HT1080 (cell line): ENCODE measurements at regions not wholly inside any gene's neighbourhood (a gene's known extent, or its start where the extent isn't known, plus 50 kb on each side); places are given as distances from the start of the nearest gene placed in this dataset.

ENCODE experiments used
- DNase-seq: peaks from one replicate; pipeline ENCODE4 v3.0.0-alpha.2; 2015; ENCODE audit warnings: low read depth

- no peak for DNase-seq
These were observed 472.8 kb downstream of the BRINP1 start for GRCh38 chr9:118896324-118897000.

- no peak for DNase-seq
These were observed 451.1 kb downstream of the BRINP1 start for GRCh38 chr9:118918180-118918579.

GRCh38 chr9:118928722-118929121 is 440.5 kb downstream of the BRINP1 start:
- DNase-seq = no peak

GRCh38 chr9:118929287-118929686 is 439.9 kb downstream of the BRINP1 start:
- peak; percentile 77 for DNase-seq

- no peak for DNase-seq
These were observed 437.3 kb downstream of the BRINP1 start for GRCh38 chr9:118931941-118932340.

- DNase-seq = no peak
These were observed 430.7 kb downstream of the BRINP1 start for GRCh38 chr9:118938581-118938980.

- no peak for DNase-seq
These were observed 428.8 kb downstream of the BRINP1 start for GRCh38 chr9:118940473-118940872.

- no peak for DNase-seq
These were observed 422.6 kb downstream of the BRINP1 start for GRCh38 chr9:118946669-118947068.

- DNase-seq = no peak
These were observed 414.4 kb downstream of the BRINP1 start for GRCh38 chr9:118954857-118955256.

GRCh38 chr9:118957585-118957984 is 411.6 kb downstream of the BRINP1 start:
- no peak for DNase-seq

GRCh38 chr9:118959366-118959765 is 409.9 kb downstream of the BRINP1 start:
- DNase-seq = no peak

- peak; percentile 71 for DNase-seq
These were observed 407.4 kb downstream of the BRINP1 start for GRCh38 chr9:118961857-118962256.

GRCh38 chr9:118962426-118962825 is 406.8 kb downstream of the BRINP1 start:
- peak; percentile 10 for DNase-seq

- no peak for DNase-seq
These were observed 405.6 kb downstream of the BRINP1 start for GRCh38 chr9:118963674-118964073.

GRCh38 chr9:118967901-118968300 is 401.3 kb downstream of the BRINP1 start:
- no peak for DNase-seq

GRCh38 chr9:118975736-118976135 is 393.5 kb downstream of the BRINP1 start:
- no peak for DNase-seq

GRCh38 chr9:118976160-118976559 is 393.1 kb downstream of the BRINP1 start:
- DNase-seq = no peak

- no peak for DNase-seq
These were observed 384.6 kb downstream of the BRINP1 start for GRCh38 chr9:118984607-118985006.

- no peak for DNase-seq
These were observed 383.4 kb downstream of the BRINP1 start for GRCh38 chr9:118985851-118986250.

GRCh38 chr9:118987167-118987566 is 382.1 kb downstream of the BRINP1 start:
- DNase-seq = no peak

- DNase-seq = no peak
These were observed 378.3 kb downstream of the BRINP1 start for GRCh38 chr9:118990949-118991348.

- DNase-seq = peak; percentile 11
These were observed 377.6 kb downstream of the BRINP1 start for GRCh38 chr9:118991366-118992285.
